ENCODE measurements at regions not wholly inside any gene's neighbourhood (a gene's known extent, or its start where the extent isn't known, plus 50 kb on each side); places are given as distances from the start of the nearest gene placed in this dataset.

GRCh38 chr6:140181876-140182275 is 807.4 kb upstream of the CITED2 start:
- H3K9me3 ChIP-seq (replicated peaks; ENCODE audit: insufficient read depth, low read length), result no peaks in the 10 kb centered on the region

GRCh38 chr6:140180306-140180705 is 805.9 kb upstream of the CITED2 start:
- no peaks in the 10 kb centered on the region for H3K79me2 ChIP-seq (ENCODE audit: low read length)
- H3K4me3 ChIP-seq (ENCODE audit: low read length), result no peak overlapping the region
- no peaks in the 10 kb centered on the region for H3K36me3 ChIP-seq (replicated peaks; ENCODE audit: insufficient read depth, low read length)
- no peak overlapping the region for H3K9ac ChIP-seq (ENCODE audit: low read length)
- H3K27me3 ChIP-seq (replicated peaks; ENCODE audit: insufficient read depth, low read length), result no peaks in the 10 kb centered on the region
- H3F3A ChIP-seq (ENCODE audit: insufficient read depth, low read length), result no peaks in the 10 kb centered on the region
- no peaks in the 10 kb centered on the region for H3K9me3 ChIP-seq (replicated peaks; ENCODE audit: insufficient read depth, low read length)
- no peak overlapping the region for H2AFZ ChIP-seq (ENCODE audit: low read length)
- H4K20me1 ChIP-seq (ENCODE audit: insufficient read depth, low read length), result no peaks in the 10 kb centered on the region
- no peaks in the 10 kb centered on the region for H3K9me2 ChIP-seq (replicated peaks; ENCODE audit: insufficient read depth, low read length)
- no peak for TF ChIP-seq EZH2 (optimal IDR thresholded peaks at IDR 0.05; ENCODE audit: low read depth, low read length)
- TF ChIP-seq CTCF (IDR thresholded peaks at IDR 0.05; ENCODE audit: low read length), result no peak
- no peak for TF ChIP-seq EZH2phosphoT487 (IDR thresholded peaks at IDR 0.05; ENCODE audit: low read length)
- DNase-seq, result no peak
- H3K4me1 ChIP-seq (ENCODE audit: low read length), result no peaks in the 10 kb centered on the region
- no peak overlapping the region for H3K4me2 ChIP-seq (ENCODE audit: low read depth, low read length)
- no peak overlapping the region for H3K27ac ChIP-seq (ENCODE audit: low read length)

More at GRCh38 chr6:140181876-140182275, 807.4 kb upstream of the CITED2 start:
- DNase-seq, result no peak
- H3K9me2 ChIP-seq (replicated peaks; ENCODE audit: insufficient read depth, low read length), result no peaks in the 10 kb centered on the region
- H2AFZ ChIP-seq (ENCODE audit: low read length), result no peak overlapping the region
- H4K20me1 ChIP-seq (ENCODE audit: insufficient read depth, low read length), result no peaks in the 10 kb centered on the region
- no peaks in the 10 kb centered on the region for H3K79me2 ChIP-seq (ENCODE audit: low read length)
- no peak overlapping the region for H3K4me3 ChIP-seq (ENCODE audit: low read length)
- H3K9ac ChIP-seq (ENCODE audit: low read length), result no peak overlapping the region
- H3K36me3 ChIP-seq (replicated peaks; ENCODE audit: insufficient read depth, low read length), result no peaks in the 10 kb centered on the region
- H3K27me3 ChIP-seq (replicated peaks; ENCODE audit: insufficient read depth, low read length), result no peaks in the 10 kb centered on the region
- no peaks in the 10 kb centered on the region for H3K4me1 ChIP-seq (ENCODE audit: low read length)
- H3F3A ChIP-seq (ENCODE audit: insufficient read depth, low read length), result no peaks in the 10 kb centered on the region
- no peak overlapping the region for H3K4me2 ChIP-seq (ENCODE audit: low read depth, low read length)
- no peak overlapping the region for H3K27ac ChIP-seq (ENCODE audit: low read length)
- TF ChIP-seq CTCF (IDR thresholded peaks at IDR 0.05; ENCODE audit: low read length), result no peak
- no peak for TF ChIP-seq EZH2phosphoT487 (IDR thresholded peaks at IDR 0.05; ENCODE audit: low read length)
- no peak for TF ChIP-seq EZH2 (optimal IDR thresholded peaks at IDR 0.05; ENCODE audit: low read depth, low read length)

GRCh38 chr6:140178935-140179334 is 804.5 kb upstream of the CITED2 start:
- H3K4me2 ChIP-seq (ENCODE audit: low read depth, low read length), result no peak overlapping the region
- H4K20me1 ChIP-seq (ENCODE audit: insufficient read depth, low read length), result no peaks in the 10 kb centered on the region
- H3K4me3 ChIP-seq (ENCODE audit: low read length), result no peak overlapping the region
- H3K4me1 ChIP-seq (ENCODE audit: low read length), result no peaks in the 10 kb centered on the region
- no peak for TF ChIP-seq CTCF (IDR thresholded peaks at IDR 0.05; ENCODE audit: low read length)
- no peak overlapping the region for H3K27ac ChIP-seq (ENCODE audit: low read length)
- H2AFZ ChIP-seq (ENCODE audit: low read length), result no peak overlapping the region
- H3K9me3 ChIP-seq (replicated peaks; ENCODE audit: insufficient read depth, low read length), result no peaks in the 10 kb centered on the region
- H3K27me3 ChIP-seq (replicated peaks; ENCODE audit: insufficient read depth, low read length), result no peaks in the 10 kb centered on the region
- no peaks in the 10 kb centered on the region for H3F3A ChIP-seq (ENCODE audit: insufficient read depth, low read length)
- no peaks in the 10 kb centered on the region for H3K79me2 ChIP-seq (ENCODE audit: low read length)
- no peak overlapping the region for H3K9ac ChIP-seq (ENCODE audit: low read length)
- no peaks in the 10 kb centered on the region for H3K9me2 ChIP-seq (replicated peaks; ENCODE audit: insufficient read depth, low read length)
- no peaks in the 10 kb centered on the region for H3K36me3 ChIP-seq (replicated peaks; ENCODE audit: insufficient read depth, low read length)
- no peak for DNase-seq
